ENCODE measurements at regions not wholly inside any gene's neighbourhood (a gene's known extent, or its start where the extent isn't known, plus 50 kb on each side); places are given as distances from the start of the nearest gene placed in this dataset.
"Not testable (repeated sequence)": the region's sequence is repeated elsewhere in the genome, so short reads cannot be mapped to it uniquely, and the experiment has no call there.

GRCh38 chrX:27404366-27404765 is 58.8 kb downstream of the PPP4R3C start:
- no peak for DNase-seq

- DNase-seq: no peak
These were observed 64.0 kb downstream of the PPP4R3C start for GRCh38 chrX:27399146-27399456.

- no peak for DNase-seq
These were observed 71.5 kb downstream of the PPP4R3C start for GRCh38 chrX:27391623-27392022.

- no peak for DNase-seq
These were observed 81.7 kb downstream of the PPP4R3C start for GRCh38 chrX:27381419-27381818.

GRCh38 chrX:27380163-27380845 is 82.8 kb downstream of the PPP4R3C start:
- no peak for DNase-seq

GRCh38 chrX:27354021-27354420 is 109.1 kb downstream of the PPP4R3C start:
- DNase-seq: no peak

GRCh38 chrX:27350476-27350875 is 112.7 kb downstream of the PPP4R3C start:
- DNase-seq: no peak

GRCh38 chrX:27336466-27337091 is 126.6 kb downstream of the PPP4R3C start:
- DNase-seq: no peak

- DNase-seq: no peak
These were observed 141.5 kb downstream of the PPP4R3C start for GRCh38 chrX:27321632-27322031.

GRCh38 chrX:27309406-27309805 is 153.7 kb downstream of the PPP4R3C start:
- DNase-seq: no peak

GRCh38 chrX:27307546-27307945 is 155.6 kb downstream of the PPP4R3C start:
- DNase-seq: no peak

GRCh38 chrX:27292552-27292951 is 170.6 kb downstream of the PPP4R3C start:
- DNase-seq: not testable (repeated sequence)

- no peak for DNase-seq
These were observed 186.4 kb downstream of the PPP4R3C start for GRCh38 chrX:27276751-27277150.

- peak; percentile 50 for DNase-seq
These were observed 208.5 kb downstream of the PPP4R3C start for GRCh38 chrX:27254656-27255055.

GRCh38 chrX:27251369-27251768 is 211.8 kb downstream of the PPP4R3C start:
- DNase-seq: no peak

- DNase-seq: no peak
These were observed 220.6 kb downstream of the PPP4R3C start for GRCh38 chrX:27242581-27242980.

GRCh38 chrX:27241981-27242380 is 221.2 kb downstream of the PPP4R3C start:
- DNase-seq: no peak

GRCh38 chrX:27240042-27240441 is 223.1 kb downstream of the PPP4R3C start:
- not testable (repeated sequence) for DNase-seq

- DNase-seq: no peak
These were observed 226.5 kb downstream of the PPP4R3C start for GRCh38 chrX:27236681-27237080.

- DNase-seq: no peak
These were observed 233.4 kb downstream of the PPP4R3C start for GRCh38 chrX:27229721-27230120.

GRCh38 chrX:27222661-27223060 is 240.5 kb downstream of the PPP4R3C start:
- no peak for DNase-seq

- DNase-seq: no peak
These were observed 276.5 kb downstream of the PPP4R3C start for GRCh38 chrX:27186671-27187070.

GRCh38 chrX:27163236-27163635 is 299.9 kb downstream of the PPP4R3C start:
- DNase-seq: no peak

- no peak for DNase-seq
These were observed 300.6 kb downstream of the PPP4R3C start for GRCh38 chrX:27162496-27162895.

GRCh38 chrX:27156921-27157320 is 306.2 kb downstream of the PPP4R3C start:
- not testable (repeated sequence) for DNase-seq
